Testis (tissue), 2 donors: ENCODE measurements at regions not wholly inside any gene's neighbourhood (a gene's known extent, or its start where the extent isn't known, plus 50 kb on each side); places are given as distances from the start of the nearest gene placed in this dataset.

Experiments used
- DNase-seq: peaks from one replicate; pipeline ENCODE4 v3.0.0-alpha.2; 2019
- H3K27ac ChIP-seq, 2 donors: fragments of 200-600 bp; sonication (generic); one replicate each; pipeline ENCODE4 v1.5.1; 2019
- H3K27me3 ChIP-seq: fragments of 200-600 bp; sonication (generic); one replicate; pipeline ENCODE4 v1.5.1; 2019
- H3K36me3 ChIP-seq: fragments of 200-600 bp; sonication (generic); one replicate; pipeline ENCODE4 v1.5.1; 2017; ENCODE audit warnings: low read depth; ENCODE audit errors: missing control alignments
- H3K4me1 ChIP-seq: fragments of 200-600 bp; sonication (generic); one replicate; pipeline ENCODE4 v1.5.1; 2019
- H3K4me3 ChIP-seq, 2 donors: fragments of 200-600 bp; sonication (generic); one replicate each; pipeline ENCODE4 v1.5.1; 2017 to 2019
- H3K9me3 ChIP-seq: fragments of 200-600 bp; sonication (generic); one replicate; pipeline ENCODE4 v1.5.1; 2017
- POLR2A ChIP-seq: fragments of 450-650 bp; IDR thresholded peaks from one replicate; pipeline ENCODE4 v1.6.1; 2017; ENCODE audit warnings: antibody characterized with exemption, mild to moderate bottlenecking, moderate library complexity
- WGBS, 2 donors: methylation state at CpG; one replicate each; pipeline ENCODE4 v1.1.5; 2018; 5-methylcytosine and 5-hydroxymethylcytosine counted together
- intact Hi-C: fragments of 100-400 bp; cut with DNase I; formaldehyde crosslinking; loops from one replicate; pipeline ENCODE4 v1.15.1; 2023; ENCODE audit warnings: low total_unique reads
- TF ChIP-seq, protein P1 (sequence below), 3 experiments: fragments of 450-650 bp in 2 of 3; fragments of 200-600 bp in 1 of 3; sonication (generic) in 1 of 3; IDR thresholded peaks; one replicate each; pipeline ENCODE4 v1.5.1; 2016 to 2019; ENCODE audit warnings: antibody characterized with exemption in 3 of 3, mild to moderate bottlenecking in 2 of 3, moderate library complexity in 1 of 3

DNA sequence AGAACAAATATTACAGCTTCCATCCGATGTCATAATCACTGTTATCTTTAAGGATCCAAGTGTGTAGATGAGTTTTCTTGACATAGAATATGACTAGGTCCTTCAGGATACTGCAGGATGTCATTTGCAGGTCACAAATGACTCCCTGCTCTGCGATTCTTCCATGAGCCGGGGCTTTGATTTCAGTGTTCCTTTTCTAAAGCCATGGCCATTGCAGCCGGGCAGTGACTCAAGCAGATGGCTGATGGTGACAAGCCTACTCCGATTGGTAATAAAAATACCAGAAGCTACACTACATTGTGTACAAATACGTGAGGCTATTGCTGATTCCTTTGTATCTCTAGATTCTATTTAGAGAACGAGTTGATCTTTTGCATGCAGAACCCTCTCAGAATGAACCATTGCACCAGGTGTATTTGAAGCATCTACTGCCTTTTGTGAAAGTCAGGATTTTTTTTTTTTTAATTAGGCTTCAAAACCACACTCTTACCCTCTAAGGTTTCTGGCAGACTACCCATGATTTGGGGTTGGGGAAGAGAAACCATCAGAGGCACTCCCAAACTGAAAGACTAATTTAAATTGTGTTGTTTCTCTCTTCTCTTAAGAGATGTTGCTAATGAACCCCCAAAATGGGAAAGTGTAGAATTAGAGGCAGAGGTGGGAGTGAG, 271.0 kb upstream of the ADRA1B start:
- Histone ChIP-seq H3K36me3 (no peaks in the 10 kb centered on the region), H3K27me3 (no peaks in the 10 kb centered on the region), H3K27ac (no peak overlapping the region), H3K4me3 (no peak overlapping the region), H3K9me3 (no peaks in the 10 kb centered on the region), H3K4me1 (no peaks in the 10 kb centered on the region)
- DNase-seq, result no peak
- 79 to 83% methylated on average over 7 of the region's 7 CpGs for WGBS, 2 donors
- TF ChIP-seq POLR2A, result no peak
- TF ChIP-seq, protein P1, sequence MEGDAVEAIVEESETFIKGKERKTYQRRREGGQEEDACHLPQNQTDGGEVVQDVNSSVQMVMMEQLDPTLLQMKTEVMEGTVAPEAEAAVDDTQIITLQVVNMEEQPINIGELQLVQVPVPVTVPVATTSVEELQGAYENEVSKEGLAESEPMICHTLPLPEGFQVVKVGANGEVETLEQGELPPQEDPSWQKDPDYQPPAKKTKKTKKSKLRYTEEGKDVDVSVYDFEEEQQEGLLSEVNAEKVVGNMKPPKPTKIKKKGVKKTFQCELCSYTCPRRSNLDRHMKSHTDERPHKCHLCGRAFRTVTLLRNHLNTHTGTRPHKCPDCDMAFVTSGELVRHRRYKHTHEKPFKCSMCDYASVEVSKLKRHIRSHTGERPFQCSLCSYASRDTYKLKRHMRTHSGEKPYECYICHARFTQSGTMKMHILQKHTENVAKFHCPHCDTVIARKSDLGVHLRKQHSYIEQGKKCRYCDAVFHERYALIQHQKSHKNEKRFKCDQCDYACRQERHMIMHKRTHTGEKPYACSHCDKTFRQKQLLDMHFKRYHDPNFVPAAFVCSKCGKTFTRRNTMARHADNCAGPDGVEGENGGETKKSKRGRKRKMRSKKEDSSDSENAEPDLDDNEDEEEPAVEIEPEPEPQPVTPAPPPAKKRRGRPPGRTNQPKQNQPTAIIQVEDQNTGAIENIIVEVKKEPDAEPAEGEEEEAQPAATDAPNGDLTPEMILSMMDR (IDR thresholded peaks at IDR 0.05), result no peak
- intact Hi-C loops, result no loop called here

- H3K9me3 ChIP-seq, result no peaks in the 10 kb centered on the region
- 86 to 93% methylated on average over 2 of the region's 2 CpGs for WGBS, 2 donors
- intact Hi-C loops, result no loop called here
- DNase-seq, result no peak
- TF ChIP-seq, protein P1 (IDR thresholded peaks at IDR 0.05), result no peak
- TF ChIP-seq POLR2A, result no peak
- no peaks in the 10 kb centered on the region for H3K4me1 ChIP-seq
- H3K27ac ChIP-seq, result no peak overlapping the region
- no peak overlapping the region for H3K4me3 ChIP-seq
- H3K27me3 ChIP-seq, result no peaks in the 10 kb centered on the region
- no peaks in the 10 kb centered on the region for H3K36me3 ChIP-seq
These were observed 265.5 kb upstream of the ADRA1B start for GRCh38 chr5:159650803-159651202.

GRCh38 chr5:159655757-159656409, 260.4 kb upstream of the ADRA1B start:
- DNase-seq, result no peak
- WGBS, 2 donors, result 86 to 89% methylated on average over 3 of the region's 3 CpGs
- intact Hi-C loops, result no loop called here
- H3K9me3 ChIP-seq, result no peaks in the 10 kb centered on the region
- TF ChIP-seq, protein P1 (IDR thresholded peaks at IDR 0.05), result no peak
- TF ChIP-seq POLR2A, result no peak
- no peak overlapping the region for H3K27ac ChIP-seq
- H3K4me3 ChIP-seq, result no peak overlapping the region
- no peaks in the 10 kb centered on the region for H3K4me1 ChIP-seq
- H3K36me3 ChIP-seq, result no peaks in the 10 kb centered on the region
- no peaks in the 10 kb centered on the region for H3K27me3 ChIP-seq

GRCh38 chr5:159657298-159657697, 259.0 kb upstream of the ADRA1B start:
- 60 to 68% methylated on average over 4 of the region's 4 CpGs for WGBS, 2 donors
- H3K4me1 ChIP-seq, result no peaks in the 10 kb centered on the region
- TF ChIP-seq POLR2A, result no peak
- no peaks in the 10 kb centered on the region for H3K27me3 ChIP-seq
- no peak overlapping the region for H3K27ac ChIP-seq
- H3K9me3 ChIP-seq, result no peaks in the 10 kb centered on the region
- DNase-seq, result no peak
- no peak overlapping the region for H3K4me3 ChIP-seq
- no peaks in the 10 kb centered on the region for H3K36me3 ChIP-seq
- intact Hi-C loops, result no loop called here

DNA sequence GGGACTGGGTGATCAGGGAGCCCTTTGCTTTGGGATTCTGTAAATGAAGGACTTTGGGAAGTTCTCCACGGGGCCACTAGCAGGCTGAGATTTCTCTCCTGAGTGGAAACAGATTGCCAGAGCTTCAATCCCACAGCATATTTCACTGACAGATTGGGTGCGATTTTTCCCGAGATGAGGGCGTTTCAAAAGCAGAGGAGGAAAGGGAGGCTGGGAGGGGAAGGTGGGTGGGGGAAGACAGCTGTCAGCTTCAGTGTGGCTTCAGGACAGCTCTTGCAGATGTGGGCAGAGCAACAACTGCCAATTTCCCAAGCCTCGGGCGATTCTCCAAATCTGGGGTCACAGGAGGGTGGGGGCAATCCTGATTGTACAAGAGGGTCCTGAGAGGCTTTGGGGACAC, 258.5 kb upstream of the ADRA1B start:
- WGBS, 2 donors, result 59% methylated on average over 6 of the region's 6 CpGs
- TF ChIP-seq, protein P1 (IDR thresholded peaks at IDR 0.05), result no peak
- TF ChIP-seq POLR2A, result no peak
- no peak overlapping the region for H3K4me3 ChIP-seq
- no peaks in the 10 kb centered on the region for H3K36me3 ChIP-seq
- no peaks in the 10 kb centered on the region for H3K9me3 ChIP-seq
- no peaks in the 10 kb centered on the region for H3K4me1 ChIP-seq
- no peak for DNase-seq
- no peak overlapping the region for H3K27ac ChIP-seq
- intact Hi-C loops, result no loop called here
- no peaks in the 10 kb centered on the region for H3K27me3 ChIP-seq
